ENCODE measurements at regions not wholly inside any gene's neighbourhood (a gene's known extent, or its start where the extent isn't known, plus 50 kb on each side); places are given as distances from the start of the nearest gene placed in this dataset.

DNA sequence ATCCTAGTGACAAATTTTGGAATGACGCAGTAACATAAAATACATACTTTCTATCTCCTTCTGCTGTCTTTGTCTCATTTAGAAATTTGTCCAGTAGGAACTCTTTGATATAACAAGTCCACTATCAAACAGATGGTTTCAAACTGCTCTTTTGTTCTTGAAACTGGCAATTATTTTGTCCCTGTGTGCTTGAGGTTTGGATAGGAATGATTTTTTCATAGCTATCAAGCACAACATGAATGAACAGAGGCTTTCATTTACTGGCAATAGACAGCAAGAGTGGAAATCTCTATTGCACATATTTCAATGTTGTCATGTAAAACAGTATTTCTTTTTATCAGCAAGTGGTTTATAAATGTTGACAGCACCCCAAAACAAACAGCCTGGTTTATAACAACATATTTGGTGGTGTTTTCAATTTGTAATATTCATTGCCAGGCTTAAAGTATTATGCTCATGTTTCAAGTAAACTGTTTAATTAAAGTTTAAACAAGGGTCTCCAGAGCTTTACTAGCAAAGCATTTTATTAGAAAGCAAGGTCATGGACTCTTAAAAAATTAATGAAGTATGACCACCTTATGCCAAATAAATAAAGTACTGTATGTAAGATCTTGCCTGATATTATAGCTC, 60.0 kb downstream of the TIGD2 start:
- Histone ChIP-seq H2AK9ac (replicated peaks; ENCODE audit: low read depth, low read length, poor library complexity) (no peak overlapping the region), H3K4me2 (ENCODE audit: low read depth, low read length) (no peak overlapping the region), H4K8ac (ENCODE audit: low read depth in 2 of 2, low read length in 2 of 2) (no peak overlapping the region), H3K36me3 (ENCODE audit: control insufficient read depth, insufficient read depth, low read length) (no peaks in the 10 kb centered on the region), H3K9me1 (ENCODE audit: insufficient read depth, low read length) (no peaks in the 10 kb centered on the region), H3K56ac (ENCODE audit: extremely low read depth, insufficient read depth, low read length) (no peak overlapping the region), H2BK15ac (ENCODE audit: low read depth, low read length) (no peak overlapping the region), H2AK5ac (ENCODE audit: low read depth, low read length) (no peak overlapping the region), H3K79me1 (ENCODE audit: low read depth in 1 of 2, low read length in 2 of 2) (no peaks in the 10 kb centered on the region), H3K14ac (replicated peaks; ENCODE audit: low read depth, low read length) (no peak overlapping the region), H3K4me3 (ENCODE audit: insufficient read depth, low read depth, low read length) (no peak overlapping the region), H3K27ac (ENCODE audit: insufficient read depth, low read length) (no peak overlapping the region), H2BK5ac (ENCODE audit: low read depth, low read length, poor library complexity, severe bottlenecking) (no peak overlapping the region), H3K4ac (ENCODE audit: low read depth, low read length) (no peak overlapping the region), H2BK20ac (ENCODE audit: low read depth, low read length) (no peak overlapping the region), H2AFZ (replicated peaks; ENCODE audit: low read length, poor library complexity) (no peak overlapping the region), H3K9ac (ENCODE audit: low read depth, low read length) (no peak overlapping the region), H3K23ac (ENCODE audit: low read depth, low read length) (no peak overlapping the region), H2BK120ac (ENCODE audit: low read depth, low read length) (no peak overlapping the region), H4K91ac (ENCODE audit: insufficient read depth, low read depth, low read length) (no peak overlapping the region), H4K20me1 (ENCODE audit: insufficient read depth, low read length) (no peaks in the 10 kb centered on the region), H3K4me1 (ENCODE audit: control insufficient read depth, insufficient read depth, low read length) (no peaks in the 10 kb centered on the region), H3K18ac (ENCODE audit: low read depth, low read length) (no peak overlapping the region), H3K27me3 (ENCODE audit: control insufficient read depth, insufficient read depth, low read length) (no peaks in the 10 kb centered on the region; the same call in 1 of the 2 replicates), H4K5ac (ENCODE audit: low read depth, low read length) (no peak overlapping the region), H3K9me3 (ENCODE audit: control insufficient read depth, insufficient read depth, low read length) (no peaks in the 10 kb centered on the region)
- ATAC-seq (ENCODE audit: low read depth) (no peak), DNase-seq (no peak)
- no TSS peak for BruUV-seq (replicated peaks)
- ChIA-PET POLR2A (ENCODE audit: unreplicated experiment) (no interaction called here), CTCF (interaction anchor here (0.8 to 1.5 kb wide), 2 partner anchors 8 to 270 kb away, joined by 3 to 6 read pairs; no protein-coding TSS in a partner anchor)
- no CpG with 5 or more reads among the region's 1 CpG for WGBS, 2 experiments (ENCODE audit: extremely low coverage in 2 of 2, insufficient read length in 1 of 2)
- in situ Hi-C loops (cut with MboI; ENCODE audit: low sequenced_read_pairs), result no loop called here
- dilution Hi-C loops (cut with HindIII; ENCODE audit: low sequenced_read_pairs, unreplicated experiment), result no loop called here
- intact Hi-C loops (cut with micrococcal nuclease), result no loop called here
- TF ChIP-seq CHD1 (IDR thresholded peaks at IDR 0.05; ENCODE audit: low read depth, low read length) (no peak), SMC3 (IDR thresholded peaks at IDR 0.05; ENCODE audit: low read depth, low read length) (no peak), POLR2A (IDR thresholded peaks at IDR 0.05; ENCODE audit: low read depth, low read length) (no peak), BHLHE40 (IDR thresholded peaks at IDR 0.05; ENCODE audit: low read depth, low read length) (no peak), CEBPB (IDR thresholded peaks at IDR 0.05; ENCODE audit: low read depth, low read length) (no peak), FOS (IDR thresholded peaks at IDR 0.05; ENCODE audit: low read depth, low read length) (no peak), RAD21 (IDR thresholded peaks at IDR 0.05; ENCODE audit: low read length) (no peak)
- TF ChIP-seq, protein P1, sequence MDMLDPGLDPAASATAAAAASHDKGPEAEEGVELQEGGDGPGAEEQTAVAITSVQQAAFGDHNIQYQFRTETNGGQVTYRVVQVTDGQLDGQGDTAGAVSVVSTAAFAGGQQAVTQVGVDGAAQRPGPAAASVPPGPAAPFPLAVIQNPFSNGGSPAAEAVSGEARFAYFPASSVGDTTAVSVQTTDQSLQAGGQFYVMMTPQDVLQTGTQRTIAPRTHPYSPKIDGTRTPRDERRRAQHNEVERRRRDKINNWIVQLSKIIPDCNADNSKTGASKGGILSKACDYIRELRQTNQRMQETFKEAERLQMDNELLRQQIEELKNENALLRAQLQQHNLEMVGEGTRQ (IDR thresholded peaks at IDR 0.05; ENCODE audit: low read depth, low read length), result no peak
